ENCODE measurements at regions not wholly inside any gene's neighbourhood (a gene's known extent, or its start where the extent isn't known, plus 50 kb on each side); places are given as distances from the start of the nearest gene placed in this dataset.

- no peak for FAIRE-seq
These were observed 639.5 kb downstream of the OTOL1 start for GRCh38 chr3:162136136-162136535.

- no peak for FAIRE-seq
These were observed 641.9 kb downstream of the OTOL1 start for GRCh38 chr3:162138509-162138908.

GRCh38 chr3:162139841-162140240 is 643.2 kb downstream of the OTOL1 start:
- no peak for FAIRE-seq

GRCh38 chr3:162141272-162141791 is 644.7 kb downstream of the OTOL1 start:
- no peak for FAIRE-seq

GRCh38 chr3:162142511-162142910 is 645.9 kb downstream of the OTOL1 start:
- FAIRE-seq: no peak

- FAIRE-seq: no peak
These were observed 646.6 kb downstream of the OTOL1 start for GRCh38 chr3:162143180-162143579.

- no peak for FAIRE-seq
These were observed 651.4 kb downstream of the OTOL1 start for GRCh38 chr3:162147996-162148395.

- FAIRE-seq: no peak
These were observed 654.2 kb downstream of the OTOL1 start for GRCh38 chr3:162150790-162151189.

- FAIRE-seq: no peak
These were observed 656.0 kb downstream of the OTOL1 start for GRCh38 chr3:162152636-162153035.

GRCh38 chr3:162161595-162161994 is 665.0 kb downstream of the OTOL1 start:
- no peak for FAIRE-seq

GRCh38 chr3:162165346-162165745 is 668.7 kb downstream of the OTOL1 start:
- no peak for FAIRE-seq

- FAIRE-seq: no peak
These were observed 669.9 kb downstream of the OTOL1 start for GRCh38 chr3:162166543-162166942.

GRCh38 chr3:162168715-162169114 is 672.1 kb downstream of the OTOL1 start:
- no peak for FAIRE-seq

GRCh38 chr3:162170581-162170980 is 674.0 kb downstream of the OTOL1 start:
- FAIRE-seq: no peak

GRCh38 chr3:162171970-162172369 is 675.4 kb downstream of the OTOL1 start:
- no peak for FAIRE-seq

GRCh38 chr3:162175145-162175544 is 678.5 kb downstream of the OTOL1 start:
- FAIRE-seq: no peak

- no peak for FAIRE-seq
These were observed 679.3 kb downstream of the OTOL1 start for GRCh38 chr3:162175878-162176277.

GRCh38 chr3:162183440-162183839 is 686.8 kb downstream of the OTOL1 start:
- FAIRE-seq: no peak

- FAIRE-seq: no peak
These were observed 695.9 kb downstream of the OTOL1 start for GRCh38 chr3:162192340-162193029.

GRCh38 chr3:162193148-162194095 is 696.8 kb downstream of the OTOL1 start:
- no peak for FAIRE-seq

GRCh38 chr3:162195147-162195546 is 698.5 kb downstream of the OTOL1 start:
- no peak for FAIRE-seq

GRCh38 chr3:162196964-162197363 is 700.4 kb downstream of the OTOL1 start:
- FAIRE-seq: no peak

GRCh38 chr3:162200836-162201235 is 704.2 kb downstream of the OTOL1 start:
- FAIRE-seq: no peak

GRCh38 chr3:162206648-162207047 is 710.0 kb downstream of the OTOL1 start:
- no peak for FAIRE-seq

Measured in islet of Langerhans (tissue), 1 donor.